Neuron (in vitro differentiated cells): ENCODE measurements at regions not wholly inside any gene's neighbourhood (a gene's known extent, or its start where the extent isn't known, plus 50 kb on each side); places are given as distances from the start of the nearest gene placed in this dataset.

Experiments
- H2AFZ ChIP-seq: one replicate; pipeline ENCODE4 v1.6.1; 2013; ENCODE audit warnings: low read depth, mild to moderate bottlenecking, inconsistent platforms, low read length, moderate library complexity
- H3K27me3 ChIP-seq: one replicate; pipeline ENCODE4 v1.6.1; 2013; ENCODE audit warnings: low read length; ENCODE audit not compliant: insufficient read depth
- H3K36me3 ChIP-seq: one replicate; pipeline ENCODE4 v1.6.1; 2013; ENCODE audit warnings: low read length; ENCODE audit not compliant: insufficient read depth
- H3K4me1 ChIP-seq: one replicate; pipeline ENCODE4 v1.6.1; 2013; ENCODE audit warnings: low read length; ENCODE audit not compliant: insufficient read depth
- H3K4me3 ChIP-seq: 2 replicates; pipeline ENCODE4 v1.5.1; 2013; ENCODE audit warnings: mild to moderate bottlenecking, low read length, moderate library complexity
- H3K9me3 ChIP-seq: one replicate; pipeline ENCODE4 v1.6.1; 2013; ENCODE audit warnings: low read length

DNA sequence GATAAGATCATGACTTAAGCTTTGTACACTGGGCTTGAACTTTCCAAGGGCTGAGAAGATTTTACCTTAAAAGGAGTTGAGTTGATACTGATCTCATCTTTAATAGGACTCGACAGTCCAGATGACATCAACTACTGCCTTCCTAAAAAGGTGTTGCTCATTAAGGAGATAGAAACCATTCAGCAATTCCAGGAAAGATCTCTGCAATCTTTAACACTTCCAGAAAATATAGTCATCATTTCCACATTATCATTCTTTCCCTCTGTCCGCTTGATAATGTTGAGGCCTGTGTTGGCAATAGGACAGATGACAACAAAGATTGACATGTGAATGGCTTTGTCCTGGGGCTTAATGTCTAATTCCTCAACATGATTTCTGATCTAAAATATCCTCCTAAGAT lies 145.4 kb upstream of the C1orf21 start:
- Histone ChIP-seq H3K4me3 (no peak overlapping the region), H3K9me3 (no peaks in the 10 kb centered on the region), H3K27me3 (no peaks in the 10 kb centered on the region), H3K36me3 (no peaks in the 10 kb centered on the region), H3K4me1 (no peaks in the 10 kb centered on the region), H2AFZ (no peak overlapping the region)

DNA sequence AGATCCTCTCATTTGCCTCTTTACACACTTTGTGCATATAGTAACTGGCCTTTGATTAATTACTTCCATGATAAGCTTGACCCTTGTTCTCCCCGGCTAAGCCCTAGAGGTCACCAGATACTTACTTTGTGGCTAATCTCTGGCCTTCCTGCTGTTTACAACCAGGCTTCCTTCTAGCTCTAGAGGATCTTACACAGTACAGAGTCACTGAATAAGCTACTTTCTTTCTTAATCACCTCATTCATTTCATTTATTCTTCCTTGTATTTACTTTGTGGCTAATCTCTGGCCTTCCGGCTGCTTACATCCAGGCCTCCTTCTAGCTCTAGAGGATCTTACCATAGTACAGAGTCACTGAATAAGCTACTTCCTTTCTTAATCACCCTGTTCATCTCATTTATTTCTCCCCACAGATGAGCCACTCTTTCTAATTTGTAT lies 144.3 kb upstream of the C1orf21 start:
- H2AFZ ChIP-seq: no peak overlapping the region
- no peaks in the 10 kb centered on the region for H3K9me3 ChIP-seq
- H3K4me3 ChIP-seq: no peak overlapping the region
- no peaks in the 10 kb centered on the region for H3K36me3 ChIP-seq
- H3K27me3 ChIP-seq: no peaks in the 10 kb centered on the region
- no peaks in the 10 kb centered on the region for H3K4me1 ChIP-seq

GRCh38 chr1:184244962-184245361 lies 141.9 kb upstream of the C1orf21 start:
- no peaks in the 10 kb centered on the region for H3K36me3 ChIP-seq
- no peaks in the 10 kb centered on the region for H3K27me3 ChIP-seq
- no peak overlapping the region for H3K4me3 ChIP-seq
- no peaks in the 10 kb centered on the region for H3K4me1 ChIP-seq
- no peak overlapping the region for H2AFZ ChIP-seq
- H3K9me3 ChIP-seq: no peaks in the 10 kb centered on the region

DNA sequence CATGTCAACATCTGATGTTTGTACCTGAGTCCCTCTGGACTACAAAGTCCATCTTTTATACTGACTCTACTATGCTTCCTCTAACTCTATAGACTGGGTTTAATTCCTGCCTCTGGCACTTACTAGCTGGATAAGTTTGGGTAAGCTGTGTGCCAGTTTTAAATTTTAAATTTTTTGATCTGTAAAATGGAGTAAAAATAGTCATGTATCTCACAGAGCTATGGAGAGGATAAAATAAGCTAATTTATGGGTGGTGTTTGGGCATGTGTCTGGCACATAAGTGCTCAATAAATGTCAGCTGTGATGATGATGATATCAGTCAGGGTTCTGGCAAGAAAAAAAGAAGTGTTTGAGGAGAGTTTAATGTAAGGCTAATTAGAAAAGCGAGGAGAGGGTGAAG lies 139.2 kb upstream of the C1orf21 start:
- H3K27me3 ChIP-seq: no peaks in the 10 kb centered on the region
- no peak overlapping the region for H2AFZ ChIP-seq
- H3K4me1 ChIP-seq: no peaks in the 10 kb centered on the region
- H3K36me3 ChIP-seq: no peaks in the 10 kb centered on the region
- H3K9me3 ChIP-seq: no peaks in the 10 kb centered on the region
- H3K4me3 ChIP-seq: no peak overlapping the region

GRCh38 chr1:184253921-184254320 lies 132.9 kb upstream of the C1orf21 start:
- H3K4me3 ChIP-seq: no peak overlapping the region
- H3K9me3 ChIP-seq: no peaks in the 10 kb centered on the region
- H2AFZ ChIP-seq: no peak overlapping the region
- H3K27me3 ChIP-seq: no peaks in the 10 kb centered on the region
- H3K36me3 ChIP-seq: no peaks in the 10 kb centered on the region
- H3K4me1 ChIP-seq: no peaks in the 10 kb centered on the region

DNA sequence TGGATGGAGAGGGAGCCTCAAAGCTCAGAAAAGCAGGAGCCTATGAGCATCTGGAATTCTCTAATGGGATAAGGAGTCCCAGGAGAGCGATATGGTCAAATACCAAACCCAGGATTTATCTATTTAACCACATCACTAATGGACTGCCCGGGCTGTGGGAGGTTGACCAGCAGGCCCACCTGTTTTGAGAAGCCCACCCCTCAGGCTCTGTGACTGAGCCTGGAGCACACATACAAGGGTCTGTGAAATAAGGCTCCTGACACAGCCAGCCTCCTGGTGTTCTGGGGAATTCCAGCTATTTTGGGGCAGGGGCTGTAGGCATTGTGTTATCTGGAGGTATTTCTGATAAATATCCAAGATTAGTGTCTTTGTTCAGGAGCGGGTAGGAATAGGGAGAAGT lies 132.0 kb upstream of the C1orf21 start:
- Histone ChIP-seq H2AFZ (no peak overlapping the region), H3K27me3 (no peaks in the 10 kb centered on the region)

GRCh38 chr1:184255560-184255959 lies 131.3 kb upstream of the C1orf21 start:
- Histone ChIP-seq H3K9me3 (no peaks in the 10 kb centered on the region), H3K36me3 (no peaks in the 10 kb centered on the region)

More for the DNA sequence above, 132.0 kb upstream of the C1orf21 start:
- Histone ChIP-seq H3K9me3 (no peaks in the 10 kb centered on the region), H3K4me3 (no peak overlapping the region), H3K4me1 (no peaks in the 10 kb centered on the region), H3K36me3 (no peaks in the 10 kb centered on the region)

GRCh38 chr1:184257873-184258272 lies 129.0 kb upstream of the C1orf21 start:
- H3K27me3 ChIP-seq: no peaks in the 10 kb centered on the region
- H3K4me1 ChIP-seq: no peaks in the 10 kb centered on the region
- no peak overlapping the region for H3K4me3 ChIP-seq
- H3K9me3 ChIP-seq: no peaks in the 10 kb centered on the region
- H3K36me3 ChIP-seq: no peaks in the 10 kb centered on the region
- no peak overlapping the region for H2AFZ ChIP-seq

More at GRCh38 chr1:184255560-184255959, 131.3 kb upstream of the C1orf21 start:
- no peak overlapping the region for H2AFZ ChIP-seq
- no peaks in the 10 kb centered on the region for H3K27me3 ChIP-seq
- H3K4me3 ChIP-seq: no peak overlapping the region
- no peaks in the 10 kb centered on the region for H3K4me1 ChIP-seq

GRCh38 chr1:184258525-184258924 lies 128.3 kb upstream of the C1orf21 start:
- H3K36me3 ChIP-seq: no peaks in the 10 kb centered on the region
- H3K27me3 ChIP-seq: no peaks in the 10 kb centered on the region

DNA sequence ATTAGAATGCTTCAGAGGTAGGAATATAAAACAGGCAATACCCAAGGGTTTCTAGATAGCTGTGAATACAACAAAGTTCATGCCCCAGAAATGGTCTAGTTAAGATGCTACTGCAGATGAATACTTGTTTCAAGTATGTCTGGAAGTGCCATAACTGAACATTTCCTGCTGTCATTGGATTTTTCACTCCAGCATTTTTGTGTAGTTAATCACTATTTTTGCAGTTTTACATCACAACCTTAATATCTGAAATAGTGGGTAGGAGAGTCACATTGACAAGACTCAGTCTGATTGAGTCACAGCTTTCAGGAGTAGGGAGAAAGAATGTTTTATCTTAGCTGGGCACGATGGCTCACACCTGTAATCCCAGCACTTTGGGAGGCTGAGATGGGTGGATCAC lies 126.4 kb upstream of the C1orf21 start:
- Histone ChIP-seq H3K4me3 (no peak overlapping the region), H3K27me3 (no peaks in the 10 kb centered on the region), H3K4me1 (no peaks in the 10 kb centered on the region), H3K9me3 (no peaks in the 10 kb centered on the region), H2AFZ (no peak overlapping the region), H3K36me3 (no peaks in the 10 kb centered on the region)

More at GRCh38 chr1:184258525-184258924, 128.3 kb upstream of the C1orf21 start:
- H2AFZ ChIP-seq: no peak overlapping the region
- H3K9me3 ChIP-seq: no peaks in the 10 kb centered on the region
- H3K4me3 ChIP-seq: no peak overlapping the region
- no peaks in the 10 kb centered on the region for H3K4me1 ChIP-seq

- Histone ChIP-seq H3K9me3 (no peaks in the 10 kb centered on the region), H3K36me3 (no peaks in the 10 kb centered on the region), H2AFZ (no peak overlapping the region), H3K4me1 (no peaks in the 10 kb centered on the region), H3K4me3 (no peak overlapping the region), H3K27me3 (no peaks in the 10 kb centered on the region)
Observed at GRCh38 chr1:184262109-184262508, 124.7 kb upstream of the C1orf21 start.

- peaks cover 6% of the 10 kb centered on the region for H3K4me1 ChIP-seq
- no peaks in the 10 kb centered on the region for H3K36me3 ChIP-seq
- H3K27me3 ChIP-seq: no peaks in the 10 kb centered on the region
- no peak overlapping the region for H2AFZ ChIP-seq
- no peak overlapping the region for H3K4me3 ChIP-seq
- H3K9me3 ChIP-seq: no peaks in the 10 kb centered on the region
Observed at GRCh38 chr1:184267747-184268146, 119.1 kb upstream of the C1orf21 start.

GRCh38 chr1:184270556-184270955 lies 116.3 kb upstream of the C1orf21 start:
- H3K9me3 ChIP-seq: no peaks in the 10 kb centered on the region
- peaks cover 7% of the 10 kb centered on the region for H3K4me1 ChIP-seq
- no peaks in the 10 kb centered on the region for H3K27me3 ChIP-seq
- H2AFZ ChIP-seq: no peak overlapping the region
- H3K4me3 ChIP-seq: no peak overlapping the region
- H3K36me3 ChIP-seq: no peaks in the 10 kb centered on the region

DNA sequence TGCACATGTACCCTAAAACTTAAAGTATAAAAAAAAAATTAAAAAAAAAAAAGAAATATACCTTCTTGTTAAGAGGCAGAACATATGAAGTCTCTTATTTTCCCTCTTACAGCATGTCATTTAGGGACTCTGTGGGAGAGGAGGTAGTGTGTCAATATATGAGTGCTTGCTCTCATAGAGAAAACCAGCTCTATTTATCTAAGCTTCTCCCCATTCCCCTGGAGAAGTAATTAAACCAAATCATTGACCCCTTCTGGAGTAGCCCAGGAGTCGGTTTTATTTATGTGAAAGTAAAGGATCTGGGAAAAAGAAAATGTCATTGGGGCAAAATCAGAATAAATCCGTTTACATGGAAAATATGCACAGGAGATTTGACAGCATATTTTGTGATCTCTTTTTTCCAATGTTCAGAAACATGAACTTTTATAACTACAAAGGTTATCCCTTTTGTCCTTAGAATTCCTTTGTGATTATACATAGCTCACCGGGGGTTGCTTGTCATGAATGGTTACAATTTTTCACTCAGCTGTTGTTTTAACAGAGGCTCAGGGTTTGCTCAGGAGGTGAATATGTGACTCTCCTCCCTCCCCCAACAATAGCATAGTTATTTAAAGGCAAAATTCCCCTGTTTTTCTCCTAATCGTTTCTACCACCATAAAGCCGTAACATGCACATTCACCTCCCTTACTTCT lies 114.5 kb upstream of the C1orf21 start:
- Histone ChIP-seq H3K27me3 (no peaks in the 10 kb centered on the region), H3K4me3 (no peak overlapping the region), H2AFZ (no peak overlapping the region), H3K36me3 (no peaks in the 10 kb centered on the region), H3K9me3 (no peaks in the 10 kb centered on the region), H3K4me1 (peaks cover 7% of the 10 kb centered on the region)
